ENCODE measurements at regions not wholly inside any gene's neighbourhood (a gene's known extent, or its start where the extent isn't known, plus 50 kb on each side); places are given as distances from the start of the nearest gene placed in this dataset.

GRCh38 chr1:189960769-189961168 is 516.9 kb downstream of the BRINP3 start:
- H3K9me3 ChIP-seq (ENCODE audit: control insufficient read depth in 1 of 2, low read length in 2 of 2) = no peaks in the 10 kb centered on the region
- H3K27me3 ChIP-seq (ENCODE audit: insufficient read depth, low read length) = no peaks in the 10 kb centered on the region
- DNase-seq = no peak
- H3K27ac Mint-ChIP-seq = no peak overlapping the region
- no peak overlapping the region for H3K4me3 ChIP-seq (ENCODE audit: low read length in 2 of 2)
- no peaks in the 10 kb centered on the region for H3K27me3 Mint-ChIP-seq
- H3K4me1 ChIP-seq (ENCODE audit: insufficient read depth, low read length) = no peaks in the 10 kb centered on the region
- H3K27ac ChIP-seq (ENCODE audit: low read depth, low read length) = no peak overlapping the region
- CTCF ChIA-PET (ENCODE audit: partially characterized antibody) = no interaction called here
- H3K36me3 ChIP-seq (ENCODE audit: insufficient read depth, low read length) = no peaks in the 10 kb centered on the region
- peaks cover 0 to 12% (median 4%) of the 10 kb centered on the region in 8 donors for H3K9me3 Mint-ChIP-seq
- H3K4me3 Mint-ChIP-seq = no peak overlapping the region
- H3K4me1 Mint-ChIP-seq = no peaks in the 10 kb centered on the region
- intact Hi-C loops (cut with micrococcal nuclease) = no loop called here
- H3K36me3 Mint-ChIP-seq = no peaks in the 10 kb centered on the region
- POLR2A ChIA-PET (ENCODE audit: partially characterized antibody) = no interaction called here

GRCh38 chr1:189962181-189962580 is 515.5 kb downstream of the BRINP3 start:
- Histone ChIP-seq H3K4me1 (ENCODE audit: insufficient read depth, low read length) (no peaks in the 10 kb centered on the region), H3K36me3 (ENCODE audit: insufficient read depth, low read length) (no peaks in the 10 kb centered on the region), H3K9me3 (ENCODE audit: control insufficient read depth in 1 of 2, low read length in 2 of 2) (no peaks in the 10 kb centered on the region), H3K4me3 (ENCODE audit: low read length in 2 of 2) (no peak overlapping the region), H3K27me3 (ENCODE audit: insufficient read depth, low read length) (no peaks in the 10 kb centered on the region), H3K27ac (ENCODE audit: low read depth, low read length) (no peak overlapping the region)
- Mint-ChIP-seq H3K4me3 (no peak overlapping the region), H3K36me3 (no peaks in the 10 kb centered on the region), H3K4me1 (no peaks in the 10 kb centered on the region), H3K27ac (no peak overlapping the region), H3K9me3 (peaks cover 0 to 12% (median 4%) of the 10 kb centered on the region in 8 donors), H3K27me3 (no peaks in the 10 kb centered on the region)
- intact Hi-C loops (cut with micrococcal nuclease) = no loop called here
- DNase-seq = no peak
- ChIA-PET CTCF (ENCODE audit: partially characterized antibody) (no interaction called here), POLR2A (ENCODE audit: partially characterized antibody) (no interaction called here)

- Mint-ChIP-seq H3K4me3 (no peak overlapping the region), H3K36me3 (no peaks in the 10 kb centered on the region), H3K9me3 (peaks cover 6 to 16% (median 8%) of the 10 kb centered on the region in 8 donors), H3K4me1 (no peaks in the 10 kb centered on the region), H3K27me3 (no peaks in the 10 kb centered on the region), H3K27ac (no peak overlapping the region)
- H3K27me3 ChIP-seq (ENCODE audit: insufficient read depth, low read length) = no peaks in the 10 kb centered on the region
- CTCF ChIA-PET (ENCODE audit: partially characterized antibody) = no interaction called here
- no peak for DNase-seq
- no peak overlapping the region for H3K27ac ChIP-seq (ENCODE audit: low read depth, low read length)
- POLR2A ChIA-PET (ENCODE audit: partially characterized antibody) = no interaction called here
- H3K4me1 ChIP-seq (ENCODE audit: insufficient read depth, low read length) = no peaks in the 10 kb centered on the region
- intact Hi-C loops (cut with micrococcal nuclease) = no loop called here
- H3K9me3 ChIP-seq (ENCODE audit: control insufficient read depth in 1 of 2, low read length in 2 of 2) = no peaks in the 10 kb centered on the region
- H3K4me3 ChIP-seq (ENCODE audit: low read length in 2 of 2) = no peak overlapping the region
- H3K36me3 ChIP-seq (ENCODE audit: insufficient read depth, low read length) = no peaks in the 10 kb centered on the region
Measured at GRCh38 chr1:189970331-189971230, 507.1 kb downstream of the BRINP3 start.

- Mint-ChIP-seq H3K36me3 (no peaks in the 10 kb centered on the region), H3K27me3 (no peaks in the 10 kb centered on the region), H3K27ac (no peak overlapping the region), H3K4me1 (no peaks in the 10 kb centered on the region), H3K9me3 (peaks cover 8 to 23% (median 11%) of the 10 kb centered on the region in 8 donors), H3K4me3 (no peak overlapping the region)
- Histone ChIP-seq H3K27ac (ENCODE audit: low read depth, low read length) (no peak overlapping the region), H3K9me3 (ENCODE audit: control insufficient read depth in 1 of 2, low read length in 2 of 2) (no peaks in the 10 kb centered on the region), H3K36me3 (ENCODE audit: insufficient read depth, low read length) (no peaks in the 10 kb centered on the region), H3K4me3 (ENCODE audit: low read length in 2 of 2) (no peak overlapping the region), H3K27me3 (ENCODE audit: insufficient read depth, low read length) (no peaks in the 10 kb centered on the region), H3K4me1 (ENCODE audit: insufficient read depth, low read length) (no peaks in the 10 kb centered on the region)
- intact Hi-C loops (cut with micrococcal nuclease) = no loop called here
- POLR2A ChIA-PET (ENCODE audit: partially characterized antibody) = no interaction called here
- no peak for DNase-seq
- CTCF ChIA-PET (ENCODE audit: partially characterized antibody) = no interaction called here
Measured at GRCh38 chr1:189971656-189972055, 506.0 kb downstream of the BRINP3 start.

GRCh38 chr1:189977184-189977583 is 500.5 kb downstream of the BRINP3 start:
- Histone ChIP-seq H3K4me3 (ENCODE audit: low read length in 2 of 2) (no peak overlapping the region), H3K27ac (ENCODE audit: low read depth, low read length) (no peak overlapping the region), H3K27me3 (ENCODE audit: insufficient read depth, low read length) (no peaks in the 10 kb centered on the region), H3K36me3 (ENCODE audit: insufficient read depth, low read length) (no peaks in the 10 kb centered on the region), H3K4me1 (ENCODE audit: insufficient read depth, low read length) (no peaks in the 10 kb centered on the region), H3K9me3 (ENCODE audit: control insufficient read depth in 1 of 2, low read length in 2 of 2) (no peaks in the 10 kb centered on the region)
- no peak overlapping the region for H3K4me3 Mint-ChIP-seq
- ChIA-PET POLR2A (ENCODE audit: partially characterized antibody) (no interaction called here), CTCF (ENCODE audit: partially characterized antibody) (no interaction called here)
- H3K27me3 Mint-ChIP-seq = no peaks in the 10 kb centered on the region
- H3K27ac Mint-ChIP-seq = no peak overlapping the region
- H3K36me3 Mint-ChIP-seq = no peaks in the 10 kb centered on the region
- H3K4me1 Mint-ChIP-seq = no peaks in the 10 kb centered on the region
- H3K9me3 Mint-ChIP-seq = peaks cover 12 to 43% (median 27%) of the 10 kb centered on the region in 8 donors
- no peak for DNase-seq
- intact Hi-C loops (cut with micrococcal nuclease) = no loop called here

GRCh38 chr1:189983166-189983890 is 494.3 kb downstream of the BRINP3 start:
- no peak overlapping the region for H3K4me3 Mint-ChIP-seq
- intact Hi-C loops (cut with micrococcal nuclease) = no loop called here
- H3K27ac Mint-ChIP-seq = no peak overlapping the region
- ChIA-PET CTCF (ENCODE audit: partially characterized antibody) (no interaction called here), POLR2A (ENCODE audit: partially characterized antibody) (no interaction called here)
- H3K4me3 ChIP-seq (ENCODE audit: low read length in 2 of 2) = no peak overlapping the region
- no peaks in the 10 kb centered on the region for H3K27me3 Mint-ChIP-seq
- H3K9me3 Mint-ChIP-seq = peaks cover 5 to 33% (median 18%) of the 10 kb centered on the region in 8 donors
- no peaks in the 10 kb centered on the region for H3K27me3 ChIP-seq (ENCODE audit: insufficient read depth, low read length)
- H3K9me3 ChIP-seq (ENCODE audit: control insufficient read depth in 1 of 2, low read length in 2 of 2) = no peaks in the 10 kb centered on the region
- DNase-seq = no peak
- no peaks in the 10 kb centered on the region for H3K36me3 Mint-ChIP-seq
- no peaks in the 10 kb centered on the region for H3K4me1 ChIP-seq (ENCODE audit: insufficient read depth, low read length)
- H3K27ac ChIP-seq (ENCODE audit: low read depth, low read length) = no peak overlapping the region
- no peaks in the 10 kb centered on the region for H3K4me1 Mint-ChIP-seq
- no peaks in the 10 kb centered on the region for H3K36me3 ChIP-seq (ENCODE audit: insufficient read depth, low read length)

GRCh38 chr1:189986516-189986915 is 491.1 kb downstream of the BRINP3 start:
- no peak overlapping the region for H3K4me3 Mint-ChIP-seq
- H3K4me1 ChIP-seq (ENCODE audit: insufficient read depth, low read length) = no peaks in the 10 kb centered on the region
- H3K27ac Mint-ChIP-seq = no peak overlapping the region
- H3K27ac ChIP-seq (ENCODE audit: low read depth, low read length) = no peak overlapping the region
- intact Hi-C loops (cut with micrococcal nuclease) = no loop called here
- H3K36me3 ChIP-seq (ENCODE audit: insufficient read depth, low read length) = no peaks in the 10 kb centered on the region
- no peak for DNase-seq
- POLR2A ChIA-PET (ENCODE audit: partially characterized antibody) = no interaction called here
- CTCF ChIA-PET (ENCODE audit: partially characterized antibody) = no interaction called here
- H3K36me3 Mint-ChIP-seq = no peaks in the 10 kb centered on the region
- H3K9me3 Mint-ChIP-seq = peaks cover 3 to 19% (median 12%) of the 10 kb centered on the region in 8 donors
- H3K9me3 ChIP-seq (ENCODE audit: control insufficient read depth in 1 of 2, low read length in 2 of 2) = no peaks in the 10 kb centered on the region
- no peak overlapping the region for H3K4me3 ChIP-seq (ENCODE audit: low read length in 2 of 2)
- H3K27me3 ChIP-seq (ENCODE audit: insufficient read depth, low read length) = no peaks in the 10 kb centered on the region
- H3K4me1 Mint-ChIP-seq = no peaks in the 10 kb centered on the region
- no peaks in the 10 kb centered on the region for H3K27me3 Mint-ChIP-seq
